ENCODE measurements at regions not wholly inside any gene's neighbourhood (a gene's known extent, or its start where the extent isn't known, plus 50 kb on each side); places are given as distances from the start of the nearest gene placed in this dataset.
"Not testable (repeated sequence)": the region's sequence is repeated elsewhere in the genome, so short reads cannot be mapped to it uniquely, and the experiment has no call there.

DNA sequence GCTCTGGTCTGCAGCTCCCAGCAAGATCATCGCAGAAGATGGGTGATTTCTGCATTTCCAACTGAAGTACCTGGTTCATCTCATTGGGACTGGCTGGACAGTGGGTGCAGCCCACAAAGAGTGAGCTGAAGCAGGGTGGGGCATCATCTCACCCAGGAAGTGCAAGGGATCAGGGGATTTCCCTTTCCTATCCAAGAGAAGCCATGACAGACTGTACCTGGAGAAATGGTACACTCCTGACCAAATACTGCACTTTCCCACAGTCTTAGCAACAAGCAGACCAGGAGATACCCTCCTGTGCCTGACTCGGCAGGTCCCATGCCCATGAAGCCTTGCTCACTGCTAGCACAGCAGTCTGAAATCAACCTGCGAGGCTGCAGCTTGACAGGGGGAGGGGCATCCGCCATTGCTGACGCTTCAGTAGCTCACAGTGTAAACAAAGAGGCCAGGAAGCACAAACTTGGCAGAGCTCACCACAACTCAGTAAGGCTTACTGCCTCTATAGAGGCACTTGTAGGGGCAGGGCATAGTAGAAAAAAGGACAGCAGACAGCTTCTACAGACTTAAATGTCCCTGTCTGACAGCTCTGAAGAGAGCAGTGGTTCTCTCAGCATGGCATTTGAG, 60.5 kb downstream of the AREG start:
- DNase-seq (ENCODE audit: low read depth) = not testable (repeated sequence)

DNA sequence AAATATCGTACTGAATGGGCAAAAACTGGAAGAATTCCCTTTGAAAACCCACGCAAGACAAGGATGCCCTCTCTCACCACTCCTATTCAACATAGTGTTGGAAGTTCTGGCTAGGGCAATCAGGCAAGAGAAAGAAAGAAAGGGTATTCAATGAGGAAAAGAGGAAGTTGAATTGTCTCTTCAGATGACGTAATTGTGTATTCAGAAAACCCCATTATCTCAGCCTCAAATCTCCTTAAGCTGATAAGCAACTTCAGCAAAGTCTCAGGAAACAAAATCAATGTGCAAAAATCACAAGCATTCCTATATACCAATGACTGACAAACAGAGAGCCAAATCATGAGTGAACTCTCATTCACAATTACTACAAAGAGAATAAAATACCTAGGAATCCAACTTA, 64.4 kb downstream of the AREG start:
- not testable (repeated sequence) for DNase-seq (ENCODE audit: low read depth)

DNA sequence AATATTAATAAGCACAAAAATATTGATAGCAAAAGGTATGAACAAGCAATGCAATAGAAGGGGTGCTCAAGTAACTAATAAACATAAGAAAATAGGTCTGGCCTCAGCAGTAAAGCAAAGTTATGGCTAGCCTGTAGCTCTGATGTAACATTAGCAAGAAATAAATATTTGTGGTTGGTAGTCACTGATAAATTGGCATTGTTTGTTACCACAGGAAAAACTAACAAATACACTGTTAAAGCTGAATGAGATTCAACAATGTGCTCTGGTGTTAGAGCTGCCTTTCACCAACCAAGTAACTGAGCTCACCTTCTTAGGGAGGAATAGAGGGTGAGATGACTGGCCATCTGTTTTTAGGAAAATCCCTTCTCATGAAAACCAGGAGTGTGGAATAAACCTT, 71.4 kb downstream of the AREG start:
- peak; percentile 30 for DNase-seq (ENCODE audit: low read depth)

DNA sequence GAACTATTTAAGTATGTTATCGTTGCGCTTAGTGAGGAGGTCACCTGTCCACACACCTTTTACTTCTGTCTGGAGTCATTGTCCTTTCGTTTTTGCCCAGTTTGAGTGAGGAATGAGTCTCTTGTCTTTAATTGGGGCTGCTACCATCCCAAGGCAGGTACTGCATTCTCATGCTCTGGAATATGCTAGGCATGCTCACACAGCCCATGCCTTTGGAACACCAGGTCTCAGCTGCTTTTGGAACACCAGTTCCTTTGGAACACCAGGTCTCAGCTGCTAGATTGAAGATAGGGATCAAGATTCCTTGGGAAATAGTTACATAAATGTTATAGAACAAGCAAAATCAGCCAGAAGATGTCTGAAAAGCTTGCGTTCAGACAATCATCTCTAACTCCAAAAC, 73.1 kb downstream of the AREG start:
- DNase-seq (ENCODE audit: low read depth) = no peak

DNA sequence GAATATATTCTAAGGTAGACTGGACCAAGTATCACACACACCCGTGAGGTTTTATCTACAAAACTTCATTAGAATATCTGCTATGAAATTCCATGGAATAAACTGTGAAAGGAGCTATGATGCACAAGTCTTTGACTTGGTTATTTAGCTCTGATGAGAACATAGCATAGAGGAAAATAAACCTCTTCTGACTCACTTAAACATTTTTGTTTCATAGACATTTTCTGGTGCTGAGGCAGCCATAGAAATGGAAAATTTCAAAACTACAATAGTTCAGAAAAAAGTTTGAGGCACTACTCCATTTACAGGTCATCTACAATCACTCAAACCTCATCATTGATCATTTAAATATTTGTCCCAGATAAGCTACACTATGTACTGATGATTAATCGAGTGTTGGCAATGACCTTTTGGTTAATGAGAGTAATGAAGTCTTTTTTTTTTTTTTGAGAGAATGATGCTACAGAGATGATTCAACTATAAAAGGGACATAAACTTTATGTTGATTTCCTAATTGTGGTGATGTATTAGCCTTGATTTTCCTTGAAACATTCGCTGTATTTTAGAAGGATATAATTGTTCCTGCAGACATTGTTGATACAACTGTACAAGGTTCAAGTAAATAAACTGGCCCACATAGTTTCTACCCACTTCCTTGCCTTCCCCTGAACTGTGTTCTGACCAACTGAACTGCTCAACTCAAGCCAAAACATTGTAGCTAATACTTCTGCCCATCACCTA, 77.5 kb downstream of the AREG start:
- DNase-seq (ENCODE audit: low read depth) = no peak

DNA sequence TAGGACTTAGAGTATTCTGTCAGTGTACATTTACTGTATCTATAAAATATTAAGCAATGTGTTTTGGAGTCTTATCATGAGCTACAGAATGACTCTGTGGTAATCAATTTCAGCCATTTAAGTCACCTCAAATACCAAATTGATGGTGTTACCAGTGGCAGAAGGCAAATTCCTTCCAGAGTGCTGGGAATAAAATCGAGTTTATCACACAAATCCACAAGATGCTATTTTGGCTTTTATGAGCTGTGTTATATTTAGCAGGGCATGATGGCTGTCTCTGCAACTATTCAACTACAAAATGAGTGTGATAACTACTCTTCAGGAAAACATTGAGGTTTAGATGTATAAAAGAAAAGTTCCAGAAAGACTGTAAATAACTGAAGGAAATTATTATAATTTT, 78.2 kb downstream of the AREG start:
- DNase-seq (ENCODE audit: low read depth) = peak; percentile 27

DNA sequence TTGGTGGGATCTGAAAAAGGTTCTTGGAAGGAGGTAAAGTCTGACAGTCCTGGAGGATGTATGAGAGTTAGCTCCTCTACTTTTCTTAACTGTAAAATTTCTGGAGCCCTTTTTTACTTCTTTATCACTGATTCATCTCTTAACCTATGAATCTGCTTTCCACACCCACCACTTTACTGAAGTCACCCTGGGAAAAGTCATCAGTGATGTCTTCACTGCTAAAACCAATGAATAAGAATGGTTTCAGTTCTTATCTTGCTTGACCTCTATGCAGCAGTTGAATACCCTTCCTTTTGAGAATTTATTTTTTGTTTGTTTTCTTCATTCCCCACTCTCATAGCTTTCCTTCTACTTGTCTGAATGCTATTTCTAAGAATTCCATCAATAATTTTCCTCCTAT, 80.0 kb downstream of the AREG start:
- no peak for DNase-seq (ENCODE audit: low read depth)

DNA sequence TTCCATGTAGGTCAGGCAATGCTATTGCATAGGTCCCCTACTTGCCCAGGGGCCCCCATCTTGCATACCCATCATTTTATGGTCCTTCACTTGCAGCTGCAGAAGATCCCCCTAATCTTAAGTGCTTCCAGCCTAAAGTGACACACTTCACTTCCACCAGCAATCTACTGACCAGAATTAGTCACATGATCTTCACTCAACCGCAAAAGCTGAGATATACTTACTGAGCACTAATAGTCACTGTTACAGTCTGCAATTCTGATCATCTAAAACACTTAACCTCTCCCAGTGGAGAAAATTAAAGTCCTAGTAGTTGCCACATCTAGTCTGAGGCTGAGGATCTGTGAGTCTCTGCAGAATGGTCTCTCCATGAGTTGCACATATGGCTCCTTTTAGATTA, 82.1 kb downstream of the AREG start:
- no peak for DNase-seq (ENCODE audit: low read depth)

DNA sequence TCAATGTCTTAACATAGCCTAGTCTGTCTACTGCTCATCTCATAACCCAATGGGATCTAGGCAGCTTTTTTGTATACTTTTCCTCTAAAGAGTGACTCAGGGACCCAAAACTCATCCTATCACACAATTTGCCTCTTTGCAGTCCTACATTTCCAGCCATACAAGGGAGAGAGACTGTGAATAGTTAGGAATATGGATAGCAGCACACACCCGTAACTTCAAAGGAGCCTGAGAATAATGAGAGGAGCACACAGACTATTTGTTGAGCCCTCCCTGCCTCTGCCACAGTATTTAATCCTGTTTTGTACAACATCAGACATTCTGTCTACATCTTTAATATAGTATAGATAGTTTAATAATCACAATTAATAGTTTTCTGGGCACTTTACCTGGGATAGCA, 83.2 kb downstream of the AREG start:
- no peak for DNase-seq (ENCODE audit: low read depth)

DNA sequence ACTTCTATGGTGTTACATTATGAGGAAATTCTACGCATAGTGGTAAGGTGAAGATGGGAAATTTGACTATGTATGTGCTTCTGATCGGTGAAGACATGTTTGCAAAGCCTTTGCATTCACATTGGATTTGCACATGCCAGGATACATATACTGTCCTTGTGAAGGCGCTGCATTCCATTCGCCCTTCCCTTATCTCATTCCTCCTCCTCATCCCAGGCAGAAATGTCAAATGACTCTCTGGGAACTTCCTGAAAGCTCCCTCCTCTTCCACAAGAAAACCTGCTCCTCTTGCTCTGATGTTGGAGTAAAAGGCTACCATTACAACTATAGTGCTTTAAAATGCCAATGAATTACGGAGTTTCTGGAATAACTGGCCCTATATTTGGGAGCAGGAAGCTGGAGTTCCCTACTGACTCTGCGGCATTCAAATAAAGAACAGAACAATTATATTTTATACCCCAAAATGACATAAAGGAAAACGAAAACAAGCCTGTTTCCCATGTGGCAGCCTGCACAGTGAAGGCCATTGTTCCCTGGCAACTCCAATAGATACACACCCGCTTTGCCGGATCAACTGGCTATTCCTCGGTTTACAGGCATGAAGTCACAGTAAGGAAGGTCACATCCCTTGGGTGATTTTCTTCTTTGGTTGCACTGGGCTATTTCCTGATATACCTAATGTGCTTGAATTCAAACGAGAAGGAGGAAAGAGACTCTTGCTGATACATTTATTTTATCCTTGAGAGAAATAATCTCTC, 84.5 kb downstream of the AREG start:
- DNase-seq (ENCODE audit: low read depth) = no peak

DNA sequence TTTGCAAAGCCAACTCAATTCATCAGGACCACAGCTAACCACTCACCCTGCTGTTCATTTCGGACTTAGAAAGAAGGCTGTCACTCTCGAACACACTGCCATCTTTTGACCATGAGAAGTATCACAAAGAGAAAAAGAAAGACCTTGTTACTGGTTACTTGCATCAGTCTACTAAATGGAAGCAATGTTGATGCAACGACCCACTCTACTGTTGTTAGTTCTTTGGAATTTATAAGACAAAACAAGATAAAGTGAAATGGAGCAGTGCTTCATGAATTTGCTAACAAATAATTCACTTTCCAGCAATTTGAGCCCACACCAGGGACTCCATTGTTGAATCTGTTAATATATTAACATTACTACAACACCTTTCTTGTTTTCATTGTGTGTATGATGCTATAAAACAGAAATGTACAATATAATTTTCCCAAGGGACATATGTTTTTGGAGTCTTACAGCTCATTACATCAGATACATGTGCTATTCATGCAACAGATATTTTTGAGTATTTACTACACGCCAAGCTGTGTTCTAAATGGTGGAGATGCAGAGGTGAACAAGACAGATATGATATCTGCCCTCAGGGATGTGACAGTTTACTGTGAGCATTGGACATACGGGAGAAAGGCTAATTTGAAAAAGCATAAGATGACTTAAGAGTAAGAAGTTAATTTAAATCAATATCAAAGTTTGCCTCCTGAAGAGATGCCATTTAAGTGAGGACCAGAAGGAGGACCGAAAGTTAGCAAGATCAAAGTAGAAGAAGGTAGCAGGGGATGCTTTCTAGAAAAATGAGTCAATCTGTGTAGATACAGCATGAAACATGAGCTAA, 87.2 kb downstream of the AREG start:
- peak; percentile 85 for DNase-seq (ENCODE audit: low read depth)

DNA sequence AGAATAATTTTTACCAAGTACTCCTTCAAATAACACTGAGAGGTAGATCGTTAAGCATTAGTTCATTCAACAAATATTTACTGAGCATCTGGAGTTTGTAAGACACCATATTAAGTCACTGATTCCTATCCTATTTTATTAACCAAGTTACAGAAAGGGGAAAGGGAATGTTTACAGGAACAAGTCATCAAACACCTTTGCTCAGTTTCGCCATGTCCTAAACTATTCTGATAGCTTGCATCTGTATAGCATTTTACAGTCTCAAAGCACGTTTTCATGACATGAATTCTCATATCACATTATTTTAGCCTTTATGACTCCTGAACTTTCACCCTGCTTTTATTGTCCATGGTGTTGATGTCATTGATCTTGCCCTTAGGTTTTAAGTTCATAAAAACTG, 89.2 kb downstream of the AREG start:
- no peak for DNase-seq (ENCODE audit: low read depth)

DNA sequence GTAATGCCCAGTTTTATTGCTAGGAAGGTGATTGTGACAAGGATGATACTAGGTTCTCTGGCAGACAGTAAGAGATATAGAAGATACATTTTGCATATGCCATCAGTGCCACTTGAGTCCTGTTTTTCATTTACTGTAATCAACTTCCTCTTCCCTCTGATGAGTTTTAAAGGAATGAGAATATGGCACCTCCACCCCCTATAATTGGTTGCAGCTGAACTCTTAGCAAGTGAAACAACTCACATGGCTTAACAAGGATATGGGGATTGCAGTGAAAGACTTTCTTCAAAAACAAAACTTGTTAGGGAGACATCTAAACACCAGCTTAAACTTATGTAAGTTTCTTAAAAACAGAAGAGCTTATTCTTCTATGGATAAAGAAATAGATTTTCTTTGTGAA, 90.0 kb downstream of the AREG start:
- DNase-seq (ENCODE audit: low read depth) = no peak

DNA sequence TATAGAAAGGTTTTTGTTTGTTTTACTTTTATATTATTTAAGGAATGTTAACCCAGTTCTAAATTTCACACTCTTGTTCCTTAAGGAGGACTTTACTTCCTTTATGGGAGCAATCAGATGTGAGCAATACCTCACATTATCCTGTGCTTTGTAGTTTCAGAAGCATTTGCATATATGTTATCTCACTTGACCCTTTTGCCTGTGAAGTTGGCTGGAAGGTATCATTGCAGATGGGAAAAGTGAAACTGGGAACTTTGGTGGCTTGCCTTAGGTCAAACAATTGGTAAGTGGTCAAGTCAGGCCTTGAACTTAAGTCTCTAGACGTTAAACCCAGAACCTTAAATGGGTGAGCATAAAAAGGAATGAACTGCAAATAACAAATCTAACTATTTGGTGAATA, 90.6 kb downstream of the AREG start:
- no peak for DNase-seq (ENCODE audit: low read depth)

DNA sequence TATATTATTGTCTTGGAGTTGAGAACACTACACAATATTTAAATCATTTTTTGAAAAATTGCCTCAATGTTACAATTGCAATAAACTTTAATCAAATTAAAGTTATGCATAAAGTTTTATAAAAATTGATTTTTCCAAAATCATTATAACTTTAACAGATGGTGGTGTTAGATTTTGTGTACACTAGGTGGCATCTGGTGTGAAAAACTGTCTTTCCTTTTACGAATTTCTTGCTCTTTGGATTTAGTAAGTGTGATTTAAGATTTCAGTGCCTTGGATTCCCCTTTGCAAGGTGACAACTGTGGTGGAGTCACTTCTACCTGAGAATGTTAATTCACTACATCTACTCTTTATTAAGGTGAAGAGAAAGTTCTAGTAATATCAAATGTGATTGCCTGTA, 91.6 kb downstream of the AREG start:
- peak; percentile 16 for DNase-seq (ENCODE audit: low read depth)

DNA sequence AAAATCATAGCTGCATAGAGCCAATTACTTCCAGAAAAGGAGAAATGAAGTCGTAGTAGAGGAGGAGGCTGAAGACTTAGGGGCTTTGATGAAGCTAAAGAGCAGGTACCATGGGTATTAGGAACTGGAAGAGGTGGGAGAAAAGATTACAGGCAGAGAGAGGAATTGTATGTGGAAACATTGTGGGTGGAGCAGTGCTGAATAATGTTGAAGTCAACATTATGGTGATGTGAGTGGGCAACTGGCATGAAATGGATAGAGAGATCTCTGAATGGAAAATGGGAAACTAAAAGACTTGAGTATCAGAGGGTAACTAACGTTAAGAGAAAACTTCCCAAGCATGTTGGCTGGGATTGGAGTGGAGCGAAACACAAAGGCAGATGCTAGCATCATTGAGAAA, 92.5 kb downstream of the AREG start:
- no peak for DNase-seq (ENCODE audit: low read depth)

DNA sequence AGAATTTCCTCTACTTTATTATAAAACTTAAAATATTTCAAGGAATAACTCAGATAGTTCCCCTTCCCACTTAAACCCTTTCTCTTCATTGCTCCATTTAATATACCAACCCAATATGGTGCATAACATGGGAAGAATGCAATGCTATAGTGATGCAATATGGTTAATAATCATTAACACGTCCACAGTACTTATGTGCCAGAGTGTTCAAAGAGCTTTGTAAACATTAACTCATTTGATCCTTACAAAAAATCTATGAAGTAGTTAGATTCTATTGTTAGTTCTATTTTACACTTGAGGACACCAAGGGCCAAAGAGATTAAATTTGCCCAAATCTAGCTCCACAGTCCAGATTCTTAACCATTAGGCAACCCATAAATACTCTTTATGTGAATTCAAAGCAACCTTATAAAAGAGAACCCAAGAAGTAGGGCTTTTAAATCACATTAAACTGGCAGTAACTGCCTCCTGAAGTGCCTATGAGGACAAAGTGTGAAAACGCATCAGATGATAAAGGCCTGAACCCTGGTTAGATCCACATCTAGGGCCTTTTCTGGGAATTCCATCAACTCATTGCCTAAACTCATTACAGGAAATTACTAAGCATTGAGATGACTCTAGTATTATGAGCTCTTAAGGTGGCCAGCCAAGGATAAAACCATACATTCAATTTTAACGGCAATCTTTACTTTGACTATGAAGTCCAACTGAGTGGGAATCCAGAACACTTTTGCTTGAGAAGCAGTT, 94.3 kb downstream of the AREG start:
- DNase-seq (ENCODE audit: low read depth) = no peak

DNA sequence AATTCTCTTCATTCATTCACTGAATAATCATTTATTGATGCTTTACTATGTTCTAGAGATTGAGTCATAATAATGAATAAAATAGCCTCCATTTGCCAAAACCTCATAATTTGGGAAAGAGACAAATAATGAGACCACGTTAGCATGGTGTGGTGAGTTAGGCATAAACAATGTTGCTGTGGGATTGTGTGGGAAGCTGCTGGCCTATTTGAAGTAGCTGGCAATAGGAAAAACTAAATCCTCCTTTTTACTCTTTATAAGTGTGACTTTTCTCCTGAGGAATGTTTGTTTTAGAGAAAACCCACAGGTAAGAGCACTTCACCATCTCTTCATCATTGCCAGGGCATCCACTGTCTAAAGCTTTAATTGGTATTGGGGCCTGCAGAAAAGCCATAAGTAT, 95.3 kb downstream of the AREG start:
- DNase-seq (ENCODE audit: low read depth) = peak; percentile 24

DNA sequence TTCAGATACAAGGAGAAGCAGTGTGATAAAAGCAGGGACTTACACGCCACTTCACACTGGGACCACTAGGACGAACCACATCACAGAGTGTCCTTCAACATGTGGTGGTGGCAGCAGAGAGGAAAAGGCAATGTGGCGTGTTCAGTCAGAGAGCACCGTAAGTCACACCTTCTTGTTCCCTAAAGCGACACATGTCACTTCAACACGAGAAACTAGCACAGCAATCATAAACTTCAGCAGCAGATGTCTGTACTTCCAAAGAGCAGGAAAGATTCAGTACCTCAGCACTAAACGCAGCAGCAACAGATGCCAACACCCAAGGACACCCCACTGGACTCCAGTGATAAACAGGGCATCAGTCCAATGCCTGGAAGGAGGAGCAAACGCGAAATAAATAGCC, 96.7 kb downstream of the AREG start:
- DNase-seq (ENCODE audit: low read depth) = no peak

DNA sequence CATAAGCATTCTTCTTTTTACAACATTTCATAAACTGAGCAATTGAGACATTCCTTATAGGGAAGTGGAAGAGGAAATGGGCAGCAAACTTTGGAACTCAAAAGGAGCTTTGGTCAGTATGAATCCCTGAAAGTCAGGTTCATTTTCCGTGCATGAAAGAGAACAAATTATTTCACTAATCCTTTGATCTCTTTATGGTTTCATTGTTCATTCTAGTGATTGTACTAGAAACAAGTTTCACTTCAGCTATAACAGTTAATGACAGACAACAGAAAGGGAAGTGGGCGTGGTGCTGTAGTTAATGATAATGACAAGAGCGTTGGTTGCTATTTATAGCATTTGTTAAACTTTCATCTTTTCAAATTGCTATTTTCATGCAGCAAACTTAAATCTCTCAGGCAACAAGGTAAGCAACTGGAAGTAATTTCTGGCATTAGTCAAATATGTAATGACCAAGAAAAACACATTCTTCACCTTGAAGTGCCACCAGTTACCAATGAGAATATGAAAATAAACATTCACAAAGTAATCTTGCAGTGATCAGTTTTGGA, 98.4 kb downstream of the AREG start:
- DNase-seq (ENCODE audit: low read depth) = no peak

DNA sequence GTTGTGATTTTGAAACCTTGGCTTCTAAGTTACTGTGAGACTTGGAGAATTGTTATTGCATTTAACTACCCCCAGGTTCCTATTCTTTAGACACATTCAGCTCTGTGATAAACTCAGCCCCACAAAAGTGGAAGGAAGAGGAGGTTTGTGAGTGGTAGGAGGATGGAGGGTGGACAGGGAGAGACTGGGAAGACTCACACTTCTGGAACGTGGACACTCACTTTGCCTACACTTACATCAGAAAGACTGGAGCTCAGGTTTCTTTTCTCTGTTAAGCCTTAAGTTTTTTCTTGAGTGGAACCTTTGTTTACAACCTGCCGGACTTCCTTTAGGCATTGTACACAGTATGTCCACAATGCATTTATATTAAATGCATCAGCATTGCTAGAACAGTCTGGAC, 99.0 kb downstream of the AREG start:
- DNase-seq (ENCODE audit: low read depth) = no peak

Measured in myocyte (in vitro differentiated cells).